CD14-positive monocyte (primary cell): ENCODE measurements at regions not wholly inside any gene's neighbourhood (a gene's known extent, or its start where the extent isn't known, plus 50 kb on each side); places are given as distances from the start of the nearest gene placed in this dataset.

Experiments used
- DNase-seq, 3 donors: peaks; one replicate each; pipeline ENCODE4 v3.0.0-alpha.2; 2011 to 2022
- H2AFZ ChIP-seq: 2 replicates; pipeline ENCODE4 v1.6.0; 2012; ENCODE audit warnings: mild to moderate bottlenecking, low read depth, low read length, inconsistent platforms; ENCODE audit not compliant: insufficient read depth, poor library complexity, severe bottlenecking
- H3K27ac ChIP-seq, 2 donors: 1 replicate in 1 of 2; 2 replicates in 1 of 2; pipeline ENCODE4 v1.5.1; 2012 to 2013; ENCODE audit warnings: low read length in 2 of 2, control low read depth in 1 of 2, inconsistent platforms in 1 of 2, low read depth in 1 of 2, mild to moderate bottlenecking in 1 of 2
- H3K27me3 ChIP-seq, 2 donors: one replicate each; pipeline versions ENCODE4 v1.6.0 to v1.6.1; 2011 to 2013; ENCODE audit warnings: low read length in 2 of 2; ENCODE audit not compliant: control insufficient read depth in 2 of 2, insufficient read depth in 2 of 2
- H3K36me3 ChIP-seq, 2 donors: replicated peaks in 1 of 2; 1 replicate in 1 of 2; 2 replicates in 1 of 2; pipeline versions ENCODE4 v1.5.1 to v1.6.1; 2012 to 2013; ENCODE audit warnings: low read length in 2 of 2, control low read depth in 1 of 2, inconsistent platforms in 1 of 2, mild to moderate bottlenecking in 1 of 2; ENCODE audit not compliant: insufficient read depth in 2 of 2, control insufficient read depth in 1 of 2
- H3K4me1 ChIP-seq, 2 donors: 1 replicate in 1 of 2; 2 replicates in 1 of 2; pipeline versions ENCODE4 v1.5.1 to v1.6.1; 2012 to 2013; ENCODE audit warnings: low read length in 2 of 2, control low read depth in 1 of 2, inconsistent platforms in 1 of 2, mild to moderate bottlenecking in 1 of 2, moderate library complexity in 1 of 2; ENCODE audit not compliant: insufficient read depth in 2 of 2, control insufficient read depth in 1 of 2
- H3K4me2 ChIP-seq: replicated peaks from 2 replicates; pipeline ENCODE3; 2012; ENCODE audit warnings: low read length, moderate library complexity, mild to moderate bottlenecking; ENCODE audit not compliant: poor library complexity, severe bottlenecking; ENCODE audit errors: extremely low read depth
- H3K4me3 ChIP-seq, 3 experiments: fragments of 200-600 bp in 1 of 3; sonication (generic) in 1 of 3; replicated peaks in 1 of 3; 1 replicate in 2 of 3; 2 replicates in 1 of 3; pipeline ENCODE4 v1.5.1; 2011 to 2013; ENCODE audit warnings: low read length in 3 of 3, mild to moderate bottlenecking in 3 of 3, control low read depth in 2 of 3, low read depth in 2 of 3, inconsistent platforms in 1 of 3, moderate library complexity in 1 of 3
- H3K79me2 ChIP-seq: 2 replicates; pipeline ENCODE4 v1.6.0; 2012; ENCODE audit warnings: mild to moderate bottlenecking, control low read depth, inconsistent platforms, low read length, moderate library complexity; ENCODE audit not compliant: insufficient read depth
- H3K9ac ChIP-seq: 2 replicates; pipeline ENCODE4 v1.6.0; 2017; ENCODE audit warnings: low read length, mild to moderate bottlenecking; ENCODE audit not compliant: insufficient read depth, poor library complexity, severe bottlenecking
- H3K9me3 ChIP-seq, 2 donors: replicated peaks in 1 of 2; 1 replicate in 1 of 2; 2 replicates in 1 of 2; pipeline versions ENCODE4 v1.5.1 to v1.6.1; 2012 to 2013; ENCODE audit warnings: low read length in 2 of 2, control low read depth in 1 of 2; ENCODE audit not compliant: control insufficient read depth in 1 of 2, insufficient read depth in 1 of 2
- H4K20me1 ChIP-seq: 2 replicates; pipeline ENCODE4 v1.6.0; 2012; ENCODE audit warnings: mild to moderate bottlenecking, low read length, control low read depth, moderate library complexity; ENCODE audit not compliant: insufficient read depth
- H3K27ac Mint-ChIP-seq, 7 donors: one replicate each; pipeline ENCODE4 v1.8.0; 2020; ENCODE audit warnings: mild to moderate bottlenecking in 7 of 7, mixed read lengths in 7 of 7, moderate library complexity in 6 of 7, inconsistent platforms in 2 of 7
- H3K27me3 Mint-ChIP-seq, 3 donors: one replicate each; pipeline ENCODE4 v1.8.0; 2021 to 2022; ENCODE audit warnings: low read depth in 3 of 3, mild to moderate bottlenecking in 3 of 3, mixed read lengths in 3 of 3, moderate library complexity in 3 of 3, inconsistent platforms in 1 of 3
- H3K36me3 Mint-ChIP-seq, 2 donors: one replicate each; pipeline ENCODE4 v1.8.0; 2020; ENCODE audit warnings: mixed read lengths in 2 of 2, inconsistent platforms in 1 of 2, mild to moderate bottlenecking in 1 of 2
- H3K4me1 Mint-ChIP-seq: one replicate; pipeline ENCODE4 v1.8.0; 2020; ENCODE audit warnings: mild to moderate bottlenecking, mixed read lengths
- H3K4me3 Mint-ChIP-seq, 2 donors: one replicate each; pipeline ENCODE4 v1.8.0; 2020; ENCODE audit warnings: mild to moderate bottlenecking in 2 of 2, mixed read lengths in 2 of 2, moderate library complexity in 1 of 2
- H3K9me3 Mint-ChIP-seq, 7 donors: one replicate each; pipeline ENCODE4 v1.8.0; 2020 to 2022; ENCODE audit warnings: mixed read lengths in 7 of 7, mild to moderate bottlenecking in 6 of 7, moderate library complexity in 6 of 7, inconsistent platforms in 2 of 7
- CTCF ChIP-seq: fragments of 200-600 bp; IDR thresholded peaks from one replicate; pipeline ENCODE4 v1.8.0; 2022; ENCODE audit warnings: antibody characterized with exemption, mild to moderate bottlenecking
- WGBS: methylation state at CpG from one replicate; pipeline ENCODE4 v1.1.5; 2013; ENCODE audit warnings: missing lambda C conversion rate; ENCODE audit not compliant: insufficient coverage; 5-methylcytosine and 5-hydroxymethylcytosine counted together
- intact Hi-C, 2 donors: fragments of 100-400 bp; cut with micrococcal nuclease; formaldehyde crosslinking; loops; one replicate each; pipeline versions ENCODE4 v1.15.0 to v1.15.1; 2023

- no peak overlapping the region for H3K27ac ChIP-seq
- no peak for DNase-seq
- H3K4me3 Mint-ChIP-seq: no peak overlapping the region
These were observed 611.0 kb downstream of the CCER1 start for GRCh38 chr12:90343966-90344365.

GRCh38 chr12:90342081-90342480, 612.9 kb downstream of the CCER1 start:
- Histone ChIP-seq H4K20me1 (no peaks in the 10 kb centered on the region), H3K4me1 (no peaks in the 10 kb centered on the region), H3K79me2 (no peaks in the 10 kb centered on the region), H3K27me3 (peaks cover 12 to 26% of the 10 kb centered on the region in 2 donors), H2AFZ (no peak overlapping the region), H3K36me3 (no peaks in the 10 kb centered on the region), H3K9ac (no peak overlapping the region), H3K9me3 (peaks cover 0 to 5% of the 10 kb centered on the region in 2 donors), H3K27ac (no peak overlapping the region), H3K4me3 (no peak overlapping the region), H3K4me2 (no peak overlapping the region)
- intact Hi-C loops: no loop called here
- no peak for TF ChIP-seq CTCF
- peaks cover 0 to 5% (median 0%) of the 10 kb centered on the region in 7 donors for H3K9me3 Mint-ChIP-seq
- peaks cover 3 to 21% (median 7%) of the 10 kb centered on the region in 3 donors for H3K27me3 Mint-ChIP-seq
- H3K27ac Mint-ChIP-seq: no peak overlapping the region
- 82% methylated on average over 2 of the region's 2 CpGs for WGBS
- no peak for DNase-seq
- no peaks in the 10 kb centered on the region for H3K36me3 Mint-ChIP-seq
- H3K4me1 Mint-ChIP-seq: no peaks in the 10 kb centered on the region
- H3K4me3 Mint-ChIP-seq: peak overlapping the region in 1 of 2 donors; percentile 10

More at GRCh38 chr12:90343966-90344365, 611.0 kb downstream of the CCER1 start:
- H3K27me3 Mint-ChIP-seq: peaks cover 3 to 17% (median 5%) of the 10 kb centered on the region in 3 donors
- Histone ChIP-seq H3K79me2 (no peaks in the 10 kb centered on the region), H3K9me3 (peaks cover 0 to 5% of the 10 kb centered on the region in 2 donors), H3K27me3 (peaks cover 12 to 14% of the 10 kb centered on the region in 2 donors), H2AFZ (no peak overlapping the region), H3K36me3 (no peaks in the 10 kb centered on the region), H4K20me1 (no peaks in the 10 kb centered on the region), H3K4me2 (no peak overlapping the region), H3K4me1 (no peaks in the 10 kb centered on the region), H3K4me3 (no peak overlapping the region), H3K9ac (no peak overlapping the region)
- TF ChIP-seq CTCF: no peak
- no peaks in the 10 kb centered on the region for H3K4me1 Mint-ChIP-seq
- H3K27ac Mint-ChIP-seq: no peak overlapping the region
- no peaks in the 10 kb centered on the region for H3K36me3 Mint-ChIP-seq
- peaks cover 0 to 5% (median 0%) of the 10 kb centered on the region in 7 donors for H3K9me3 Mint-ChIP-seq
- intact Hi-C loops: no loop called here
- no CpG with 5 or more reads among the region's 2 CpGs for whole genome bisulfite sequencing
